CD1c-positive myeloid dendritic cell (primary cell): ENCODE measurements at regions not wholly inside any gene's neighbourhood (a gene's known extent, or its start where the extent isn't known, plus 50 kb on each side); places are given as distances from the start of the nearest gene placed in this dataset.
A peak's percentile ranks its signal among the peaks of the same experiment; 100 is the strongest.

Experiments
- DNase-seq: peaks from one replicate; pipeline ENCODE4 v3.0.0-alpha.2; 2016; ENCODE audit errors: extremely low spot score

DNA sequence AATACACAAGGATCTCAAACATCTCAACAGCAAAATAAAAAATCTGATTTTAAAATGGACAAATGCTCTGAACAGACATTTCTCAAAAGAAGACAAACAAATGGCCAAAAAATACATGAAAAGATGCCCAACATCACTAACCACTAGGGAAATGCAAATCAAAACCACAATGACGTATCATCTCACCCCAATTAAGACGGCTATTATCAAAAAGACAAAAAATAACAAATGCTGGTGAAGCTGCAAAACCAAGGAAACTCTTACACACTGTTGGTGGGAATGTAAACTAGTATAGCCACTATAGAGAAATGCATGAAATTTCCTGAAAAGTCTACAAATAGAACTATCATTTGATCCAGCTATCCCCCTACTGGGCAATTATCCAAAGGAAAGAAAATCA is 145.0 kb downstream of the BTG1 start:
- no peak for DNase-seq

DNA sequence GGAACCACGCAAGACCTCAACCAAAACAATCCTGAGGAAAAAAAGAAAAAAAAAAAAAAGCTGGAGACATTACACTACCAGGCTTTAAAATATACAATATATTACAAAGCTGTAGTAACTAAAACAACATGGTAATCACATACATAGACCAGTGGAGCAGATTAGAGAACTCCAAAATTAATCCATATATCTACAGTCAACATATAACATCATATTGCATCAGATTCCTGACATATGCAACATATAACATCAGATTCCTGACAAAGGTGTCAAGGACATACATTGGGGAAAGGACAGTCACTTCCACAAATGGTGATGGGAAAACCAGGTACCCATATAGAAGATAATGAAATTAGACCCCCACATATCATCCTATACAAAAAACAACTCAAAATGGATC is 145.8 kb downstream of the BTG1 start:
- no peak for DNase-seq

DNA sequence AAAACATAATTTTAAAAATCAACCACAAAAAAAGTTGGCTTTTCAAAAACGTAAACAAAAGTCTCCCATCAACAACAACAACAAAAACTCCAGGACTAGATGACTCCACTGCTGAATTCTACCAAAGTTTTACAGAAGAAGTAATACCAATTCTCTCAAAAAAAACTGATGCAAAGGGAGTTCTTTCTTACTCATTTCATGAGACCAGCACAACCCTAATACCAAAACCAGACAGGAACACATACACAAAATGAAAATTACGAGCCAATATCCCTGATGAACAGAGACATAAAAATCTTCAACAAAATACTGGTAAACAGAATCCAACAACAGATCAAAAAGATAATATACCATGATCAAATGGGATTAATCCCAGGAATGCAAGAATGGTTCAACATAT is 147.3 kb downstream of the BTG1 start:
- no peak for DNase-seq

DNA sequence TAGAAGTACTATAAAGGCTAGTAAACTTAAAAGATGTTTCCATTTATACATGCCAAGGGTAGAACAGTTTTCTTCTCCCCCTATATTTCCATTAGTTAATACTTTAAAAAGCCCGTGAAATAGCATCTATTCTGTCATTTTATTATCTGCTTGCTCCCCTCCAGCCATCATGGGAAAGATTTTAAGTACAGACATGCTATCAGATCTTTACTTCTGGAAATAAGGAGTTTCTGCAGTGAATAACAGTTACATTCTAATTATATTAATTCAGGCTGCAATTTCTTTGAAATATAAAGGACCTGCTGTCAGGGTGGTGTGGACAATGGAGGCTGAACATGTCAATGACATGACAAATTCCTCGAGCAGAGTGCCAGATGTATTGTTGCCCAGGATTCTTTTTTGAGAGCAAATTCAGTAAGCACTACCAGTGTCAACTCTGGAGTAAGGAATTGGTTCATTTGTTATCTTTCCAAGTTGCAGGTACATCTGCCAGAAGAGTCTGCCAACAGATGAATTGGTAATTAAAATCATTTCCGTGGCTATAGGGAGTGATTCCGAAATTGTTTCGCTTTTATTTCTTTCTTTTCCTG is 151.3 kb downstream of the BTG1 start:
- no peak for DNase-seq

DNA sequence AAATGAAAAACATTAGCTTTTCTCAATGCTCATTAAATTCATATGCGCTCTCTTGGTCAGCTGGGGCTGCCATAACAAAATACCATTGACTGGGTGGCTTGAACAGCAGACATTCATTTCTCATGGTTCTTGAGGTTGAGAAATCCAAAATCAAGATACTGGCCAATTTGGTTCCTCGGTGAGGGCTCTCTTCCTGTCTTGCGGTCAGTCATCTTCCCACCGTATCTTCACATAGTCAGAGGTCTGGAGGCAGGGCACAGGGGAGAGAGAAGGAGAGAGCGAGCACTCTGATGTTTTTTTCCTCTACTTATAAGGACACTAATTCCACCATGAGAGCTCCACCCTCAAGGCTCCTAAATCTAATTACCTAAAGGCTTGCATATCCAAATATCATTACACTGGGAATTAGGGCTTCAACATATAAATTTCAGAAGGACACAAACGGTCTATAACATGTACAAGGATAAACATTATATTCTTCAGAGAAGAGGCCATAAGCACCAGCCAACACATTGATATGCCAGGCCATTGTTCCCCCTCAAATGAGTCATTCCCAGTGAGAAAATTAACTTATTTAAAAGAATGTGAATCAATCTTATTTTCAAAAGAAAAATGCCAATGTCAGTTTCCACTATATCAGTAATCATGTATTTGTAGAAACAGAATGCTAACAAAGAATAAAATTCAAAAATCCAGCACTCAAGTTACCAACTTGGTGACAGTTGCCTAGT is 152.2 kb downstream of the BTG1 start:
- DNase-seq = no peak

DNA sequence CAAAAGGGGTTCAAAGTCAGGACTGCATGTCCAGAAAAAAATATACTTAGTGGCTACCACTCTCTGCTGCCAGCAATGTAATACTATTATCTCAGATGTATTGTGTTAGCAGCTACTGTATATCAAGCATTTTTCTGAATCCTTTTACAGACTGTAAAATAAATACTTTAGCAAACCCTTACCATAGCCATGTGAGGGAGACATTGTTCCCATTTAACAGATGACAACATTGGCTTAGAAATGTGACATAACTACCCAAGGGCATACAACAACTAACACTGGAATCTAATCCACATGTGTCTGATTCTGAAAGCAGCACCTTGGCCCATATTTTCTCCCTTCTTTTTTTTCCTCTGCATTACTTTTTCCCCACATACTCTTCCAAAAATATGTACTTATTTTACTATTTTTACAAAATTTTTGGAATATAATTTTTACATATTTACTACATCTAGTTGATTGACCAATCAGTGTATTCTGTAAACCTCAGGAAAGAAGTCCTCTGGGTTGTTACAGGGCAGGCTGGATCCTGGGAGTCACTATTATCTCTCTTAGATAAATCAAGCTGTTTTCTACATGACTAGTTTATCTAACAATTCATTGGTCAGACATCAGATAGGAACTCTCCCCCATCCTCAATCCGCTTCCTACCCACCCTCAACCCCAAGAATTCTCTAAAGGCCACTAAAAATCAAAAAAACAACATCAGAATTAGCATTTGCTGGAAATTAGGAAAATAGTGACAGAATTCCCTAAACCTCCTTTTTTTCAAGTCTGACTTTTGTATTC is 154.1 kb downstream of the BTG1 start:
- peak; percentile 7 for DNase-seq

DNA sequence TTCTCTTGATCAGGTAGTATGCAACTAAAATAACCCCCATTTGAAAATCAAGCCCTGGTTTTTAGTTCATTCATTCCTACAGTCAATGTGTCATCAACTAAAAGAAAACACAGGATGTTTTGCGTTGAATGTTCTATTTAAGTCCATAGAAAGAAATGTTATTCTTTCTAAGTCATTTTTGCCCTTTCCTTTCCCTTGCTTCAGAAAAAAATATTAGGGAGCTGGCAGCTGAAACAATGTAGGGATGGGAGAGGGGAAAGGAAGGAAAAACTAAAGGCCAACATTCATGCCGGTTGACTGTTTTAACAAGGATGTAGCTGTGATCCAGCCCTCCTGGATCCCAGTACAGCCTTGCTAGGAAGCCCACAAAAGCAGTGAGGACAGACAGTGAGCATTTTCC is 155.1 kb downstream of the BTG1 start:
- DNase-seq = no peak

DNA sequence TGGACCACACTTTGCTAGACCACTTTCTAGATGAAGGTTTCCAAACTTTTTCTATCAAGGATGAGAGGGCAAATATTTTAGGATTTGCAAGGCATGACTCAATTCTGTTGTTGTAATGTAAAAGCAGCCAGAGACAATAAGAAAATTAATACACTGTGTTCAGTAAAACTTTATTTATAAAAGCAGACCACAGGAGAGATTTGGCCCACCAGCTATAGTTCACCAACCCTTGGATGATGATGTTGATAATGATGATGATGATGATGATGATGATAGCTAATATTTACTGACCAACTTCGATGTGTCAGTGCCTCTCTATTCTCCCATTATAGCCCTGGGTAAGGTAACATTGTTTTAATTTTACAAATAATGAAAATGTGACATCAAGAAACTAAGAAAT is 156.5 kb downstream of the BTG1 start:
- no peak for DNase-seq

DNA sequence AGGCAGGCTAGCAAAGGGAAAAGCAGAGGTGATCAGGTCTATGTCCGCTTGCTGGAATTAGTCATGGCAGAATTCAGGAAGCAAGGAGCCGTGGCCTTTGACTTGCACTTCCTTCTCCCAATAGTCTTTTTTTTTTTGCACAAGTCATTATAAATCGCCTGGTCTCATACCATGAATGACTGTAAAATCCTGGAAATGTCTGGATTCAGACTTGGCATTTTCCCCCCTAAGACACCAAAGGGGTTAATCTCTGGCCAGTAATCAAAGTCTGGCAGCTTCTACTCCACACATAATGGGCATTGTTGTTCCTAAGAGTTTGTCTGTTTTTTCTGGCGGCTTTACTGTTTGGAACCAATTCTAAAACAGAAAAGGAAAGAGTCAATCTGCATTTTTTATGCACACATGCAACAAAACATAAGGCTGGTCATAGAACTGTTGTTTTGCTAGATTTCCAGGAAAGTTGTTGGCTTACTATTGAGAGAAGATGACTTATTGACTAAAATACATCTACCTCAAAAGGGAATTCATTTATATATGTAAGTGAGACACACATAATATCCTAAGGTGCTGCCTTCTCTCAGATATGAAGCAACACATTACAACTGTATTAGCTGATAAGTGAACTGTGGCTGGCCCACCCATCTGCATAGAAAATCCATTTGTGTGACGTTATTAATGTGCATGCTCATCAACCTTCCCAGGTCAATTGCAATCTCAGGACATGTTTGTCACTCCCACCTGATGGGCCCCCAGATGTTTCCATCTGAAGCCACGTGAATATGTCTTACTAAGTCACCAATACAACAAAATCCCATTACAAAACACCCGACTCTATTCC is 157.3 kb downstream of the BTG1 start:
- peak; percentile 31 for DNase-seq

DNA sequence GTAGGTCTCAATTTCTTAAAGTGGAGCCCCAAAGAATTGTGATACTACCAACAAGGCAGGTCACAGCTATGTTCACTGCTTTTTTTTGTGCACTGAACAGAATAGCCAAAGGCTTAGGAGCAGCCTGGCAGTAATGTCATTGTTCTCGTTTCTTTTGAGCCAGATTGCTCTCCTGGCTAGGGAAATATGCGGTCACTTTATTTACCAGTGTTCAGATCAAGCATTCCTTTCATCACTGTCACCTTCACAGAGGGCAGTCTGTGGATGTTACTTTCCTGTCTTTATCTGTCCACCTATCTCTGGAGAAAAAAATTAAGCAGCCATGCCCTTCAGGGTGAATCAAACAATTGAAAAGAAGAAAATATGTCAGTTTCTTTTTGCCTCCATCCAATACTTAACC is 159.6 kb downstream of the BTG1 start:
- no peak for DNase-seq

DNA sequence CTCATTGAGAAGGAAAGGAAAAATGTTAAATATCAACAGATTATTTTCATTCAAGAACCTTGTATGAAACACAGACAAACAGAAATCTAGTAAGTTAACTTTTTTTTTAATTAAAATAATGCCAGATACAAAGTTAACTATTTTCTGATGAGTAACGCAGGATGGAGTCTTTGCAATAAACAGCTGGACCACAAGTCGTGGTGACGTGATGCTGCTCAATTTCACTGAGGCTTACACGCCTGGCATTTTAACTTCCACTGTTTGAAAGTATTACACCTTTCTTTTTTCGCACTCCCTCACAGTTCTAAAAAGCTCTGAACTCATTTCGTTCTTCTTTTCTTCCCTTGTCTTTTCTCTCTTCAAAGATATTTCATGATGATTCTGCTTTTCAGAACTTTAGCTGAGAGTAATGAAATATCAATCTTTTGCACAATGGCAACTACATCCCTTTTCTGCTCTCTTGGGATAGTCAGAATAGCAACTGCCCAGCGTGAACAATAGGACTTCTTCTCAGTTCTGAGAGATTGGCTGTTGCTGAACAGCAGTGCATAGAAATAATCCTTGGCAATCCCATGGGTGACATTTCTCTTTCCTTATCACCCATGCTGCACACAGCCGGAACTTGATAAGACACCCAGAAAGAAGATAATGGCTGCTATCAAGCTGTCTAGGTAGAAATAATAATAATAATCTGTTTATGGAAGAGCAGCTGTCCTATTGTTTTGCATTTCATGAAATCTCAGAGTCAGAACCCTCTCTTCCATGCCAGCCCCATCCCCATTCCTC is 160.5 kb downstream of the BTG1 start:
- no peak for DNase-seq

DNA sequence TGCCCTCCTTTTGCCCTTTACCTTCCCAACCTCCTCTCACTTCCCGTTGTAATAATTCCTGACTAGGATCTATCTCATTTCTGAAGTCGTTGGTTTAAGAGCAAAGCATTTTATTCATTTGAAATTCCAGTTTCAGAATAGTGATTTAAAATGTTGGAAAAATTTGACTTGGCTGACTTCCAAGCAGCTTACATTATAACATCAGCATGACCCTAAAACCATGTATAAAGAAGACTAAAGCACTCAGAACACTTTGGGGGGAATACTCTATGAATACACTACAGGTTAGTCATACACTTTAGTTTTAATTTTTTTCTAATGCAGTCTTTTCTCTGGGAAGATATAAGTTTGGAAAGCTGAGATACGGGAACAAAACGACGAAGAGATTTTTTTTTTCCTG is 161.1 kb downstream of the BTG1 start:
- no peak for DNase-seq

DNA sequence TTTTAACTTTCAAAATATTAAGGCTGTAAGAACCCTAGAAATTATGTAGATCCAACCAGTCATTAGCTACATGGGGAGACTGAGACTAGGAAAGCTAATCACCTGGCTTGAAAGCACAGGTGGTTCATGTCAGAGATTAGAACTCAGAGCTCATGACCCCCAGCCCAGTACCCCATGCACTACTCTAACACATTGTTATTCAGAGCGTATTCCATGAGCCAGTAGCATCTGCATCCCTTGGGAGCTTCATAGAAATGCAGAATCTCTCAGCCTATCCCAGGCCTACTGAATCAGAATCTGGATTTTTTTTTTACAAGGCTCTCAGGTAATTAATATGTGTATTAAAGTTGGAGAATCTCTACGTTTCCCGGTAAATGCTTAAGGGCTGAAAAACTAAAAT is 161.7 kb downstream of the BTG1 start:
- DNase-seq = no peak

DNA sequence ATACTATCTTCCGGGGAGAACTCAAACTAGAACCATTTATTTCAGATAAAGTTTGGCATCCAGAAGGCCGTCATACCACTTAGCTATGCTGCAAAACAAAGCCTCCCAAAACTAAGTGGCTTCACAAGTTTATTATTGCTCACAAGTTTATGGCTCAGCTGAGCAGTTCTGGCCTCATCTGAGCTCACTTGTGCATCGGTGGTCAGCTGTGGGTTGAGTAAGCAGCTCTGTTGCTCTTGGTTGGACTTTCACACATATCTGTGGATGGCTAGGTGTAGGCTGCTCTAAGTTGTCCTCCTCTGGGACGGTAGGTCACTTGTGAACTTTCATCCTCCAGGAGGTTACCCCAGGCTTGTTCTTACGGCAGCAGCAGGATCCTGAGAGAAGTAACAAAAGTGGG is 162.7 kb downstream of the BTG1 start:
- no peak for DNase-seq

DNA sequence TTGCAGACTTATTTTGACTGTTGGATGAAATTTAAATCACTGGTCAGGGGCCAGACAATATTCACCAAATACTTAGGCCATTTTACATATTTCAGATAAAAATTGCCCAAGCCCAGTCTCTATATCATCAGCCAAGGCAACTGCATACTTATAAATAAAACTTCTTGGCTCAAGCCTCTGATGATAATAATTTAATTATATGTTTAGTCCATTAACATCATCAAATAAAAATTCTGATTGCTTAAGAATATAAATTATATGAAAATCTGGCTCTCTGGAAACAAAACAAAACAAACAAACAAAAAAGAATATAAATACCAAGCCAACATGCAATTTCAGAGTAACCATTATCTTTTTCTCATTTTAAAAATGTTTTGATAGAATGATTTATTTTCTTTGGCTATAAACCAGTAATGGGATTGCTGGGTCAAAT is 165.2 kb downstream of the BTG1 start:
- DNase-seq = no peak

DNA sequence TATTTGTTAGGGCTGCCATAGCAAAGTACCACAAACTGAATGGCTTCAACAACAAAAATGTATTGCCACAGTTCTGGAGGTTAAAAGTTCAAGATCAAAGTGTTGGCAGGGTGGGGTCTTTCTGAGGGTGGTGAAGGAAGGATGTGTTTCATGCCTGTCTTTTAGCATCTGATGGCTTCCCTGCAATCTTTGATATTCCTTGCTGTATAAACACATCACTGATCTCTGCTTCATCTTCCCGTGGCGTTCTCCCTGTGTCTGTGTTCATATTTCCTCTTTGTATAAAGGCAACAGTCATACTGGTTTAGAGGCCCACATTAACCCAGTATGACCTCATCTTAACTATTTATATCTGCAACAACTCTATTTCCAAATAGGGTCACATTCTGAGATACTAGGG is 167.5 kb downstream of the BTG1 start:
- peak; percentile 14 for DNase-seq

DNA sequence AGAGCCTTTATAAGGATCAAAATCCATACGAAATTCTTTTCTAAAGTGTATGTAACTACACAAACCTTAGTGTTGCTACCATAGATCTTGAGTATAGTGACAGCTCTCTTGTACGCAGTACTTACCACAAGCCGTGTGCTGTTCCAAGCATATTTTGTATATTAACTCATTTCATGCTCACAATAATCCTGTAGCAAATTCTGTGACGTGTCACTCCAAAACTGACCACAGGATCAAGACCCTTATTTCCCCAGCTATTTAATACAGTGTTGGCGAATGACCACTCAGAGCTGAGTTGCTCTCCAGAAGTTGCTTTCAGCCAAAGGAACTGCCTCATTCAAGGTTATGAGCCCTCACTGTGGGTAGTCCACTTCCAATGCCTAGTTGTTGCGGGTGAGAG is 169.8 kb downstream of the BTG1 start:
- no peak for DNase-seq

DNA sequence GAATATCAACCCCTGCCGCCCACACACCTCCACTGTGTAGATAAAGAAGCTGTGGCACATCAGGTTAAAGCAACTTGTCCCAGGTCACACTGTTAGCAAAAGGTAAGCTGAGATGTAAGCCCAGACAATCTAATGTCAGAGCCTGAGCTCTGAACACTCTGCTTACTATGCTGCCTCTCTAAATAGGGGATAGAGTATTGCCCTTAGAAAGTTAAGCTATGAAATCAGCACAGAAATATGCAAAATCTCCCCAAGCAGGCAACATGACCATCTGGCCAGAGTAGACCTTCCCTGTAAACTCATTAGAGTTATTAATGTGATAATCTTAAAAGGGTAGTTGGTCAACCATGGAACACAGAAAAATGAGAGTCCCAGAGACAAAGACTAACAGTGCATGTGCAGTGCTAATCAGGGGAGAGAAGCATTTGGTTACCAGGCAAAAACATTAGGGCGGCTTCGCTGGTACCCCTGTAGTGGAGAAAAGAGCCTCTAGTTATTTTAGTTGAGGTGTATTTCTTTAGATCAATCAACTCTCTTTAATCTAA is 171.0 kb downstream of the BTG1 start:
- DNase-seq = no peak

DNA sequence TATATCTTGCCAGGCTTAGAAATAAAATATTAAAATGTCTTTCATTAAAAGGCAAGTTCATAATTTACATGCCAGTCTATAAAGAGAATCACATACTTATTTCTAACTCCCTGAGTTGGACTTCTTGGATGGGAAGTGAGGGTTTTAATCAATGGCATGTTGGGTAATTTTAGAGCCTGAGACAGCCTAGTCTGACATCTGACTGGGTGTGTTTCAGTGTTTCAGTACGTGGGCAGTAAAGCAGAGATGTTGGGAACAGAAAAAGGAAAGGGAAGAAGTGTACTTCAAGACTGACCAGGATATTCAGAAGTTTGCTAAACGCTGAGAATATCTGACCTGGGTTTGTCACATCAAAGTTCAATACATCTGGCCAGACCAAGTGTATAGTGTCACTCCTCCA is 171.8 kb downstream of the BTG1 start:
- no peak for DNase-seq

DNA sequence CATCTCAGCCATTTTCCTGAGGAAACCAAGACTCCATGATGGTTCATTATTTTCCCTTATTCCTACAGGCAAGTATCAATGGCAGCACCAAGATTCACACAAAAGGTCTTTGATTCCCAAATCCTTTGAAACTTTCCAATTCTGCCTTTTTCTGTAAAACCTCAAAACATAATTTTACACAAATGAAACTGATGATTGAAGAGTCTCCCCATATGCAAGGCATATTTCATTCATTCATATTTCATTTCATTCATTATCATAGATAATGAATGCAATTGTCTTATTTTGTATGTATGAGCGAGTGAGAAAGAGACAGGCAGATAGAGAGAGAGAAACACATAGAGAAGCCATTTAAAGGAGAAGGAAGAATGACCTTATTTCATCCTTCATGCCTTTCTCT is 172.8 kb downstream of the BTG1 start:
- no peak for DNase-seq

DNA sequence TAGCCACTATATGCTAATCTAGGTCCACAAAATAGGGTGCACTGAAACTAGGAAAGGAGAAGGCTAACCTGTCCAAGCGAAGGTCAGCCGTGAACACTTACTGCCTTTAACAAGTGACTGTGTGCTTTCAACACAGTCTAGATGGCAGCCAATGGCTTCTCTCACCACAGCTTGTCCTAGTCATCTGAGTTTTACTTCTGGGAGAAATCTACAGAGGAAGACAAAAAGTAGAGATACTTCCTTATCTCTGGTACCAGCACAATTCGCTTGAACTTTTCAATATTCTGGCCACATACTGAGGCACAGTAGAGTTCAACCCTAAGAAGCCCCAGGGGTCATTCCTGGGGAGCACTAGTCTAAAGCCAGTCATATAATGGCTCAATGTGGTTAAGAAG is 176.9 kb downstream of the BTG1 start:
- no peak for DNase-seq
